Mucosa of descending colon (tissue), 3 donors: ENCODE measurements at regions not wholly inside any gene's neighbourhood (a gene's known extent, or its start where the extent isn't known, plus 50 kb on each side); places are given as distances from the start of the nearest gene placed in this dataset.
"Not testable (repeated sequence)": the region's sequence is repeated elsewhere in the genome, so short reads cannot be mapped to it uniquely, and the experiment has no call there.

Source experiments
- ATAC-seq: fragments of 200-7000 bp; cut with Tn5 transposase; one replicate; pipeline ENCODE4 v1.9.1; 2020; ENCODE audit warnings: mild to moderate bottlenecking, moderate library complexity
- DNase-seq, 3 donors: peaks; one replicate each; pipeline ENCODE4 v3.0.0-alpha.2; 2020
- H3K36me3 ChIP-seq: fragments of 200-600 bp; one replicate; pipeline ENCODE4 v1.8.0; 2021; ENCODE audit warnings: low read depth, mild to moderate bottlenecking
- H3K4me1 ChIP-seq: fragments of 200-600 bp; one replicate; pipeline ENCODE4 v1.8.0; 2021; ENCODE audit warnings: low read depth, mild to moderate bottlenecking
- H3K4me3 ChIP-seq: fragments of 200-600 bp; one replicate; pipeline ENCODE4 v1.8.0; 2021; ENCODE audit warnings: mild to moderate bottlenecking
- H3K9me3 ChIP-seq: fragments of 200-600 bp; one replicate; pipeline ENCODE4 v1.8.0; 2021; ENCODE audit warnings: mild to moderate bottlenecking
- intact Hi-C, 2 donors: fragments of 100-400 bp; cut with DNase I in 1 of 2; cut with micrococcal nuclease in 1 of 2; formaldehyde crosslinking; loops; one replicate each; pipeline versions ENCODE4 v1.11.0 to v1.11.1; 2022; cut with DNase I, micrococcal nuclease
- TF ChIP-seq, protein P1 (sequence below): fragments of 200-600 bp; IDR thresholded peaks from one replicate; pipeline ENCODE4 v1.8.0; 2022; ENCODE audit warnings: antibody characterized with exemption, mild to moderate bottlenecking
- donor health status: DM: no; HTN: no; CAD: no; lungs with moderate emphysema.
- donor health status: DM: no; HTN: no; CAD: no.
- donor health status: DM: no; HTN: yes; CAD: no.

DNA sequence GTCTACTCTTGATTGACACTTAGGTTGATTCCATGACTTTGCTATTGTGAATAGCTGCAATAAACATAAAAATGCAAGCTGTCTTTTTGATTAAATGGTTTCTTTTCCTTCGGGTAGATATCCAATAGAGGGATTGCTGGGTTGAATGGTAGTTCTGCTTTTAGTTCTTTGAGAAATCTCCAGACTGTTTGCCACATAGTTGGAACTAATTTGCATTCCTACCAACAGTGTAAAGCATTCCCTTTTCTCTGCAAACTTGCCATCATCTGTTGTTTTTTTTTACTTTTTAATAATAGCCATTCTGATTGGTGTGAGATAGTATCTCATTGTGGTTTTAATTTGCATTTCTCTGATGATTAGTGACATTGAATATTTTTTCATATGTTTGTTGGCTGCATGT is 122.2 kb upstream of the PRKG2 start:
- TF ChIP-seq, protein P1, sequence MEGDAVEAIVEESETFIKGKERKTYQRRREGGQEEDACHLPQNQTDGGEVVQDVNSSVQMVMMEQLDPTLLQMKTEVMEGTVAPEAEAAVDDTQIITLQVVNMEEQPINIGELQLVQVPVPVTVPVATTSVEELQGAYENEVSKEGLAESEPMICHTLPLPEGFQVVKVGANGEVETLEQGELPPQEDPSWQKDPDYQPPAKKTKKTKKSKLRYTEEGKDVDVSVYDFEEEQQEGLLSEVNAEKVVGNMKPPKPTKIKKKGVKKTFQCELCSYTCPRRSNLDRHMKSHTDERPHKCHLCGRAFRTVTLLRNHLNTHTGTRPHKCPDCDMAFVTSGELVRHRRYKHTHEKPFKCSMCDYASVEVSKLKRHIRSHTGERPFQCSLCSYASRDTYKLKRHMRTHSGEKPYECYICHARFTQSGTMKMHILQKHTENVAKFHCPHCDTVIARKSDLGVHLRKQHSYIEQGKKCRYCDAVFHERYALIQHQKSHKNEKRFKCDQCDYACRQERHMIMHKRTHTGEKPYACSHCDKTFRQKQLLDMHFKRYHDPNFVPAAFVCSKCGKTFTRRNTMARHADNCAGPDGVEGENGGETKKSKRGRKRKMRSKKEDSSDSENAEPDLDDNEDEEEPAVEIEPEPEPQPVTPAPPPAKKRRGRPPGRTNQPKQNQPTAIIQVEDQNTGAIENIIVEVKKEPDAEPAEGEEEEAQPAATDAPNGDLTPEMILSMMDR, result no peak
- intact Hi-C loops, result no loop called here
- no peaks in the 10 kb centered on the region for H3K4me1 ChIP-seq

DNA sequence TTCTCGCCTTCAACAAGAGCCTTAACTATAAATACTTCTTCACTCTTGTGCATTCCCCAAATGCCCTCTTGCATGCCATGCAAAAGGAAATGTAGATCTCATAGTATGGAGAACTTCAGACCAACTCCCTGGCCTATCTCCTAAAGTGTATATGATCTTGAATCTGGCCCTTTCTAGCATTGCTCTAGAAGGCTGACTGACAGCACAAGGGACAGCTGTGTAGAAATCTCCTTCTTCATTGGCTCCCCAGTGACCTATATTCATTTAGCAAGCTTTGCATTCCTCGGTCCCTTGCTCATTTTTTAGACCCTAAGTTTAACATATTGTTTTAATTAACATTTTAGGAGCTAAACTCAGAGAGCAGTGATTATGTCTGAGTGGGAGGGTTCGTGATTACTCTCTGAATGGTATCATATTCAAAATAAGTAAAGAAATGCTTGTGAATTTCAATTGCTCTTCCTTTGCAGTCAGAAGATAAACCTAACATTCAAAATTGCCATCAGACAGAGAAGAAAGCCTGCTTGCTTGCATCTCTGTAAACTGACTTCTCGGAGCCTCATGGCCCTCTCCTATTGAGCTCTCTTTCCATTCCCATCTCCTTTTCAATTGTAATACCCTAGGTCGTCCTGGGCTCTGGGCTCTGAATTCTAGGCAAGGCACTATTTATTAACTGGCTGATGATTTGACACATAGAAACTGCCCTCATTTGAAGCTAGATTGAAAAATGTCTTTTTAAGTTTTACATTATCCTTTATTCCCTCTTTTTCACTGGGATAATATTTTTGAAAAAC is 120.3 kb upstream of the PRKG2 start:
- no peak overlapping the region for H3K4me3 ChIP-seq
- TF ChIP-seq, protein P1, result no peak
- H3K9me3 ChIP-seq, result no peaks in the 10 kb centered on the region
- ATAC-seq (no peak), DNase-seq (no peak)
- H3K4me1 ChIP-seq, result no peaks in the 10 kb centered on the region
- no peaks in the 10 kb centered on the region for H3K36me3 ChIP-seq
- intact Hi-C loops, result no loop called here

More for the DNA sequence above, 122.2 kb upstream of the PRKG2 start:
- ATAC-seq (no peak), DNase-seq (no peak)
- no peak overlapping the region for H3K4me3 ChIP-seq
- no peaks in the 10 kb centered on the region for H3K9me3 ChIP-seq
- H3K36me3 ChIP-seq, result no peaks in the 10 kb centered on the region

DNA sequence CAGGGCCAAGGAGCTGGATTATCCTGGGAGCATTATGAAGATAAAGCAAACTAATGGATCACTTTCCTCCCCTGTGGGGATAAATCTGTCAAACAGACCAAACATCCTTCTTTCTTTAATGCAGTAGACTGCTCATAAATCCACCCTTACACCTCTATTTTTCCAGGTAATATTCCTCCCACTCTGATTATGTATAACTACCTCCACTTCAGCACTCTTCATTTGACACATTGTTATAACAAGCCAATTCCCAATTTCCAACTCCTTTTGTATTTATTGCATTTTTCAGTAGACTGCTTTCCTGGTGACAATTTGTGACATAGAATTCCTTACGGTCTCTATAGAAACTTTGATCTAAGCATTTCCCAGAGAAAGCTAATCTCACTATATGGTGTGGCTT is 115.0 kb upstream of the PRKG2 start:
- ATAC-seq (no peak), DNase-seq (no peak)
- H3K4me3 ChIP-seq, result no peak overlapping the region
- H3K9me3 ChIP-seq, result no peaks in the 10 kb centered on the region
- TF ChIP-seq, protein P1, result no peak
- intact Hi-C loops, result no loop called here
- H3K36me3 ChIP-seq, result no peaks in the 10 kb centered on the region
- H3K4me1 ChIP-seq, result no peaks in the 10 kb centered on the region

DNA sequence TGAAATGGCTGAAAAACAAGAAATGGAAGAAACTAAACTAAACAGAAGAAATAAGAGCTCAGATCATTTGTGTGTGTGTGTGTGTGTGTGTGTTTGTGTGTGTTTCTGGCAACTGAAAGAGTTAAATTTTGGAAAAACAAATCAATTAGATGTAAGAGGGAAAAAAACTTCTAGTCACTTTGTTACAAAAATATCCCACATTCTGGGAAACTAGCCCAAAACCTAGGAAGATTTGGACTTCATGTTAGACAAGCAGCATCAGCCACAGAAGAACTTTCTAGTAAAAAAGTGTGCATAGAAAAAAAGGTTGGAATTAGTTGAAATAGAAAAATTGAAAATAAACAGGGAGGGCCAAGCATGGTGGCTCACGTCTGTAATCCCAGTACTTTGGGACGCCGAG is 111.6 kb upstream of the PRKG2 start:
- intact Hi-C loops, result no loop called here
- no peaks in the 10 kb centered on the region for H3K36me3 ChIP-seq
- no peak for ATAC-seq
- H3K4me1 ChIP-seq, result no peaks in the 10 kb centered on the region
- TF ChIP-seq, protein P1, result no peak
- no peak for DNase-seq
- H3K4me3 ChIP-seq, result no peak overlapping the region
- H3K9me3 ChIP-seq, result no peaks in the 10 kb centered on the region

DNA sequence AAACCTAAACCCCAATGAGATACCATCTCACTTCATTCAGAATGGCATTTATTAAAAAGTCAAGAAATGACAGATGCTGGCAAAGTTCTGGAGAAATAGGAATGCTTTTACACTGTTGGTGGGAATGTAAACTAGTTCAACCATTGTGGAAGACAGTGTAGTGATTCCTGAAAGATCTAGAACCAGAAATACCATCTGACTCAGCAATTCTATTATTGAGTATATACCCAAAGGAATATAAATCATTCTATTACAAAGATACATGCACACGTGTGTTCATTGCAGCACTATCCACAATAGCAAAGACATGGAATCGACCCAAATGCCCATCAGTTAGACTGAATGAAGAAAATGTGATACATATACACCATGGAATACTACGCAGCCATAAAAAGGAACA is 109.6 kb upstream of the PRKG2 start:
- ATAC-seq, H3K4me3 ChIP-seq, H3K36me3 ChIP-seq, H3K4me1 ChIP-seq, H3K9me3 ChIP-seq, DNase-seq, intact Hi-C loops: not testable (repeated sequence)

DNA sequence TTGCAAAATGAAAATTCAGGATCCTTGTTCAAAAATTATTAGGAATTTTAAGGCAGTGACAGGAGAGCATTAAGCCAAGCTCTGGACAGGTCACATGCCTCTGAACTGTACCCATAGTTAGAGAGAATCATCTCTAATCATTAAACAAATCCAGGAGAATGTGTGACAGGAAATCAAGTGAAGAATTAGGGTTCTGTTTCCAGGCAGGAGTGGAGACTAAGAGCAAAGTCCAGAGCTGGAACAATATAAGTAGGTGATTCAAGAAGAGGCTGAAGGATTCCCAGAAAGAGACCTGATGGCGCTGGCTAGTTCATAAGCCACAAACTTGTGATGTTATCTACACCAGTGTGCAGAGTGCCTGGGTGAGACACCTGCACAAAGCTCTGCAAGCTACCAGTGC is 104.6 kb upstream of the PRKG2 start:
- H3K4me3 ChIP-seq, result no peak overlapping the region
- H3K4me1 ChIP-seq, result peaks cover 7% of the 10 kb centered on the region
- intact Hi-C loops, result no loop called here
- ATAC-seq (peak; percentile 81), DNase-seq (no peak)
- no peaks in the 10 kb centered on the region for H3K36me3 ChIP-seq
- TF ChIP-seq, protein P1, result no peak
- no peaks in the 10 kb centered on the region for H3K9me3 ChIP-seq
